Femur (tissue), 1 donor: ENCODE measurements at regions not wholly inside any gene's neighbourhood (a gene's known extent, or its start where the extent isn't known, plus 50 kb on each side); places are given as distances from the start of the nearest gene placed in this dataset.

Experiments used
- DNase-seq: peaks from one replicate; pipeline ENCODE4 v3.0.0-alpha.2; 2017

DNA sequence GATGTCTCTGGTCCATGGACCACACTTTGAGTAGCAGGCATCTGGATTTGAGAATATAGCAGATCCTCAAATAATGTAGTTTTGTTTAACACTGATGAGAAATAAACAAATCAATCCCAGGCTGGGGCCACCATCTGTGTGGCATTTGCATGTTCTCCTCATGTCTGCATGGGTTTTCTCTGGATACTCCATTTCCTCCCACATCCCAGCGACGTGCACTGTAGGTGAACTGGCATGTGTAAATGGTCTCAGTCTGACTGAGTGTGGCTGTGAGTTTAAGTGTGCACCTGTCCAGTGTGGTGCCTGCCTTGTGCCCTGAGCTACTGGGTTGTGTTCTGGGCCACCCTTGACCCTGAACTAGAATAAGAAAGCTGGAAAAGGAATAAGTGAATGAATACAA, 66.3 kb upstream of the NANOGP8 start:
- no peak for DNase-seq

DNA sequence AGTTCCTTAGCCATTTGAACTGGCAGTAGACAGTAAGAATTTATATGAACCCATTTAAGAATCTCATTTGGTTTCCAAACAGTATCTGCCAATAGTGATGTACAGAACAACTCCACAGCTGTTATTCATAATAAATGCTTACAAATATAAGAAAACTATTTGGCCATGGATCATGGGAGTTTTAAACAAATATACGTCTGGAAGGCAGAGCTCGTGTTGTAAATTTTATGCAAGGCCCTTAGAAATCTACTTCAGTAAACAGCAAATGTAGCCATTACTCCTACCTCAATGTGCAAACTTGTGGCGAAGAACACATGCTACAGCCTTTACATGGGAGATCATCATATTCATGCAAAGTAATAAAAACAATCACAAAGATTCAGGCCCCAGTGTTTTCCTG, 65.3 kb upstream of the NANOGP8 start:
- no peak for DNase-seq

DNA sequence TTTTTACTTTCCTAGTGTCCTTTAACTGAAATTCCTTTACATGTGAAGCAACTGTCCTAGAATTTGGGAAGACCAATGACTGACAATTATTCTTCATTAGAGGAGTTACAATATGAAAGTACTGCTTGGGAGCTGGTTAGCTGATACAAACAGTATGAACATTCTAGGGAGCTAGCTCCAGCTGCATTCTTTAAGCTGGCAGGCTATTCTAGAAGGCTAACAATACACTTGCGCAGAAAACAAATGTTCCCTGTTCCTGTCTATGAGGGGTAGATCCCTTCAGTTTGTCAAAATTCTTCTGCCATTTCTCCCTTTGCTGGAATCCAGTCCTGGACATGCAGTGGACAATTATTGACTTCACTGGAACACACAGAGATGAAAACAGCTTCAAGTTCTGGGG, 60.2 kb upstream of the NANOGP8 start:
- DNase-seq: no peak

GRCh38 chr15:35142578-35142977, 57.5 kb upstream of the NANOGP8 start:
- no peak for DNase-seq

- no peak for DNase-seq
These were observed 56.8 kb upstream of the NANOGP8 start for GRCh38 chr15:35141743-35142471.

GRCh38 chr15:35139822-35140221, 54.7 kb upstream of the NANOGP8 start:
- DNase-seq: no peak

- DNase-seq: no peak
These were observed 52.1 kb upstream of the NANOGP8 start for GRCh38 chr15:35137190-35137574.

GRCh38 chr15:35136321-35137189, 51.5 kb upstream of the NANOGP8 start:
- DNase-seq: no peak
